HG03159 (cell line): ENCODE measurements at regions not wholly inside any gene's neighbourhood (a gene's known extent, or its start where the extent isn't known, plus 50 kb on each side); places are given as distances from the start of the nearest gene placed in this dataset.

ENCODE experiments used
- ATAC-seq: cut with Tn5 transposase; IDR thresholded peaks from one replicate; pipeline ENCODE4 v1.9.1; 2021; ENCODE audit warnings: mild to moderate bottlenecking, moderate library complexity; ENCODE audit not compliant: unreplicated experiment

GRCh38 chr18:4653418-4653817, 198.3 kb upstream of the DLGAP1 start:
- ATAC-seq, result no peak

- no peak for ATAC-seq
Measured at GRCh38 chr18:4641771-4642368, 186.8 kb upstream of the DLGAP1 start.

- no peak for ATAC-seq
Measured at GRCh38 chr18:4640349-4641012, 185.4 kb upstream of the DLGAP1 start.

DNA sequence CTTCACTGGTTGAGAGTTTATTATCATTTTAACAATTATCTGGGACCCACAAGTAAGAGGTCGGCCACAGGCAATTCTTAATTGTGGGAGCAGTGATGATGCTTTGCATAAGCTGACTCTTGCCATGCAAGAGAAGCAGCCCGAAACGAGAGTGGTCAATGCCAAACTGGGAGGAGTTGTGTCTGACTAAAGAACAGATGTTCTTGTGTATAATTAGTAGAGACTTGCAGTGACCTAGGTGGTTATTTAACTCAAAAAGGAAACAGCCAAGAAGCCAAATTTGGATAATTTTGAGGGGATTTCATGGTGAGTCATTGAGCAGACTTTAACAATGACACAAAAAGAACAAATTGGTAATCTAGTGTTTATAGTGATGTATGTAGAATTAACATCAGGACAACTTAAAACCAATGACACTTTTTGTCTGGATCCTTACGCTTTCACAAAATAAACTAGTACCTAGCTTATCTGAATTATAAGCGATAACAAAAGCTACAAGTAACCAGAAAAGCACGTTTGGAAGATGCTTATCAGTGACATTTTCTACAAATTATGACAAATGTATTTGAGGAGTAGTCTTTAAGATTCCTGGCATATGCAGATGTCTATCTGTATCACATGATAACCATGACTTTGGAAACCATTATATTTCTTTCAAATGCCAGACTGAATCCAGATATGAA, 184.7 kb upstream of the DLGAP1 start:
- ATAC-seq, result peak; percentile 89

- ATAC-seq, result no peak
Measured at GRCh38 chr18:4638680-4639079, 183.6 kb upstream of the DLGAP1 start.

- no peak for ATAC-seq
Measured at GRCh38 chr18:4637876-4638275, 182.8 kb upstream of the DLGAP1 start.

GRCh38 chr18:4636967-4637366, 181.9 kb upstream of the DLGAP1 start:
- no peak for ATAC-seq

GRCh38 chr18:4631239-4631638, 176.1 kb upstream of the DLGAP1 start:
- ATAC-seq, result no peak

GRCh38 chr18:4605212-4605611, 150.1 kb upstream of the DLGAP1 start:
- ATAC-seq, result no peak

DNA sequence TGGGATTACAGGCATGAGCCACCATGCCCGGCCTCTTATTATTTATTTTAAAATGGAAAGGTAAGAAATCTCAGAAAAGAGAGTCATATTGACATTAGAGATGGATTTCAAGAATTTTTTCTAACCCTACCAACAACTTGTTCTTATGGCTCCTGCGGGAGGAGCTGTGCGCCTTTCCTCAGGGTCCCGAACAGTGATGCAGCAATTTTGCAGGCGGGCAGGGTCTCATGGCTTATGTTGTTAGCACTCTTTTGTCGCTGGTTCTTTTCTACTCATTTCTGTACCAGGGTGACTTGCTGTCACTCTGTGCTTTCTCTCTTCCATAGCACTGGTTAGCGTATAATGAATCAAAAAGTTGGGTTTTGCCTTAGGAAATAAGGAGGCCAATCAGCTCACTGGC, 148.8 kb upstream of the DLGAP1 start:
- no peak for ATAC-seq

DNA sequence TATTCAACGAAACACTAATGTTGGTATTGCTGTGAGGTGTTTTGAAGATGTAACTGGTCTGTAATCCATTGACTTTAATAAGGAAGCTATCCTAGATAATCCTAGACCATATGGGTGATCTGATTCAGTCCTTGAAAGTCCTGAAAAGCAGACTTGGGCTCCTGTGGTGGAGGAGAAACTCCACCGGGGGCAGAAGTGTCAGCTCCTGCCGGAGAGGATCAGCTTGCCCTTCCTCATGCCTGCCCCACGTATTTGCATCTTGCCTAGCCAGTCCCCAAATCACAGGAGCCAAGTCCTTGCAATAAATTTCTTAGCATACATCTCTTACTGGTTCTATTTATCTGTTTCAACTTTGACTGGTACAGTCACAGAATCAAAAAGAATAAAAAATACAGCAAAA, 144.2 kb upstream of the DLGAP1 start:
- ATAC-seq, result no peak

DNA sequence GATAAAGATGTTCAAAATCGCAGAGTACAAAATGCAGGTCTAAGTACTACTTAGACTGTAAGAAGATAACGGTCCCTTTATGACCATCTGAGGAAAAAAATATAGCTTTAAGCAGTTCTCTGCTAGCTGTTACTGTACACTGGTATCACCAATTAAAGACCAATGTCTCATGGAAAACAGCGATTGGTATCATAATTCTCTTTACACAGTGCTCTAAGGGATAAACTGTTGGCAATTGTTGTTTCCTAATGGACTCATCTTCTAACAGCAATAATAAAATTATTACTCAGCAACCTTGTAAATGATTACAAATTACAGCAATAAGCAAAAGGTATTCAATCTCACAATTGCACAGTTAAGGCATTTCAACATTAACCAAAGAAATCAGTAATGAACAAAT, 142.2 kb upstream of the DLGAP1 start:
- ATAC-seq, result no peak

DNA sequence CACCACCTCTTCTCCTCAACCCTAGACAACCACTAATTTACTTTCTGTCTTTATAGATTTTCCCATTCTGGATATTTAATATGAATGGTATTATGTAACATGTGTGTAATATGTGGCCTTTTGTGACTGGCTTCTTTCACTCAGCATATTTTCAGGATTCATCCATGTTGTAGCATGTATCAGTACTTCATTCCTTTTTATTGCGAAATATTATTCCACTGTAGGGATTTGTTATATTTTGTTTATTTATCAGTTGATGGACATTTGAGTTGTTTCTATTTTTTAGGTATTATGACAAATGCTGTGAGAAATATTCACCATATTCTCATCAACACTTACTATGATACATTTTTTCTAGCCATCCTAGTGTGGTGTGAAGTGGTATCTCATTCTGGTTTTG, 138.8 kb upstream of the DLGAP1 start:
- no peak for ATAC-seq

DNA sequence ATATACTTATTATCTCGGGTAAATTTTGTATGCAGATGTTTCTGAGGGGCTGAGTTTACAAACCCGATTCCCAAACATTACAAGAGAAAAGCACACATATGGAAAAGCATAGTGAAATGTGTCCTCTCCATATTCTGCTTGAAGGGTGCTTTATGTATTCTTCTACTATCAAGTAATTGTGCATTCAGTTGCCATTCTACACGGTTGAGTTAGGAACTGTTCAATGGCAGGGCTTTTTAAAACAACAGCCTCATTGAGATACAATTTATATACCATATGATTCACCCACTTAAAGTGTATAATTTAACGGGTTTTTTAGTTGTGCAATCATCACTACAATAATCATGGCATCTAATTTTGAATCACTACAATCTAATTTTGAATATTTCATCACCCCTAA, 138.4 kb upstream of the DLGAP1 start:
- no peak for ATAC-seq

DNA sequence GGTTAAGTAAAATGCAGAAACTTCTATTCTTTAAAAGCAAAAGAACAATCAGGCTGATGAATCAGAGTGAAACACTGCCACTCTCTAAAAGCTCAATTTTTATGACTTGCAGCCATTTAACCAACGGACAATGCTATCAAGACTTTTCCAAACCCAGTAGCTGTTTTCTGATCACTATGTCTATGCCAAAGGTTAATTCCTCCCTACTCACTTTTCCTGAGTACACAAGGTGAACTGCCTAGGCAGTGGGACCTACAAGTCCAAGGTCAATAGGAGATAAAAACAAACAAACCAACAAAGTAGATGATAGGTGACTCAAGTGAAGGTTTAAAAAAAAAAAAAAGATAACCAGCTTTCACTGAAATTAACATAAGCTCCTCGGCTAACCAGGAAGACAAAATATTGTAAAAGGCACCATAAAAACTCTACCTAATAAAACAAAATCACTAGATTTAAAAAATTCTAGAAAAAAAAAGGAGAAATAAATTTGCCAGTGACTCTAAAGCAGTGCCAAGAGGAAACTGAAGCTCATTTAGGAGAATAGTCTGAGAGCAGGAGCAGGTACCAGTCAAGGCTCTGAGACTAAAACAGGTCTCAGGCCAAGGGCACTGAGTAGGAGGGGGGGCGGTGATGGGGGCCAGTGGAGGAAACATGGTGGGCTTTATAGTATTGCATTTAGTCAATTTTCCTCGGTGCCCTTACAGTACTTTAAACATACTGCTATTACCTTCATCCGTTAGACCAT, 134.1 kb upstream of the DLGAP1 start:
- ATAC-seq, result no peak

DNA sequence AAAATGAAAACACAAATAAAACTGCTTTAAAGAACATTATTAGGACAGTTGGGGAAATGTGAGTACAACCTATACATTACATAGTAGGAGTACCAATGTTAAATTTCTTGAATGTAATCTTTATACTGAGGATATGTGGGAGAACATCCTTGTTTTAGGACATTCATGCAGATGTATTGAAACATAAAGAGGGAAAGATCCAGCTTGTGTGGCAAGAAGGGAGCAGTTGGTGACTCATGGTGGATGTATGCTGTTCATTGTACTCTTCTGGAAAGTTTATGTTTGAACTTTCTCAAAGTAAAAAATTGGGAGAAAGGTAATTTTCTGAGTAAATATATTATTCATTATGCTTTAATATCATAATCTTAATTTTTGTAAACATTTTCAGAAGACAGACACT, 132.1 kb upstream of the DLGAP1 start:
- ATAC-seq, result no peak

GRCh38 chr18:4586731-4587130, 131.6 kb upstream of the DLGAP1 start:
- no peak for ATAC-seq

GRCh38 chr18:4582431-4583335, 127.6 kb upstream of the DLGAP1 start:
- no peak for ATAC-seq

DNA sequence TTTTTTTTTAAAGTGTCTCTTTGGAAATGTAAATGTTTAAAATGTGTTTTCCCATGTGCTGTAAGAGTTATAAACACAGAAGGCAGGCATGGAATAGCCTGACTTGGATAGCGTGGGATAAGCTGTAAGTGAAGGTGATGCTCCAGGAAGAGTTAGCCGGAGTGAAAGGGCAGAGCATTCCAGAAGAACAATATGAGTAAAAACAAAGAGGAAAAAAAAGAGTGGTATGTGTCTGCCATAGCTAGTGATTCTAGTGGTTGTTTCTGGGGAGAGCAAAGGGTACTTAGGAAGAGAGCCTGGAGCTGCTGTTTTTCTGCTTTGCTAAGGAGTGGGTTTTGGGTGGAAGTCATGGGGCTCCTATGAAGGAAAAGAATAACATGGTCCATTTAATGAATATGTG, 126.9 kb upstream of the DLGAP1 start:
- ATAC-seq, result no peak

DNA sequence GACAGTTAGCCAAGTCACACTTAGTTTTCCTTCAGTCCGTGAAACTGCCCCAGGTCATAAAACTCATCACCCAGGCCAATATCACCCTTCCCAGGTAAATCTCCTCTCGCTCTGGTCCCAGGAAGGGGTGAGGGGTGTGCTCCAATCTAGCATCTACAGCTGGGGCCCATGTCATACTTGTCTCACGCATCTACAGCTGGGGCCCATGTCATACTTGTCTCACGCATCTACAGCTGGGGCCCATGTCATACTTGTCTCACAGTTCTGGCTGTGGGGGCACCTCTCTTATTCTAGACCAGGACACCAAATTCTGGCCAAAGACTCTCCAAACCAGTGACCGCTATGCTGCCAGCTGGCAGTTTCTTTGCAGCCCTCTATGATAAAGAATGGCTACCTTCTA, 123.3 kb upstream of the DLGAP1 start:
- ATAC-seq, result no peak

DNA sequence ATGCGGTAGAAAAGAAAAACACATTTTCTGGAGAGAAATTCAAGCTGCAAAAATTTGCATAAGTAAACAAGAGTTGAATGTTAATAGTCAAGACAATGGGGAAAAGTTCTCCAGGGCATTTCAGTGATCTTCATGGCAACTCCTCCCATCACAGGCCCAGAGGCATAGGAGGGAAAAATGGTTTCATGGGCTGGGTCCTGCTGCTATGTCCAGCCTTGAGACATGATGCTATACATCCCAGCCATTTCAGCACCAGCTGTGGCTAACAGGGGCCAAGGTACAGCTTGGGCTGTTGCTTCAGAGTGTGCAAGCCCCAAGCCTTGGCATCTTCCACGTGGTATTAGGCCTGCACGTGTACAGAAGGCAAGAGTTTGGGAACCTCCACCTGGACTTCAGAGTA, 118.6 kb upstream of the DLGAP1 start:
- no peak for ATAC-seq
